PC-9 (cell line): ENCODE measurements at regions not wholly inside any gene's neighbourhood (a gene's known extent, or its start where the extent isn't known, plus 50 kb on each side); places are given as distances from the start of the nearest gene placed in this dataset.

ENCODE experiments used
- BruUV-seq: library from RNA; stranded (reverse); fragments of 400-500 nt; replicated peaks from 2 replicates; lab custom pipeline; 2021; lab: Mats Ljungman, UMichigan
- CTCF ChIA-PET: fragments of 300-600 bp; sonication (Branson Sonifier 250); formaldehyde crosslinking; loops from one replicate; lab custom pipeline; 2022; ENCODE audit warnings: antibody characterized with exemption; lab: Charles Lee
- POLR2A ChIA-PET: fragments of 300-600 bp; sonication (Branson Sonifier 250); formaldehyde crosslinking; loops from one replicate; lab custom pipeline; 2022; ENCODE audit warnings: antibody characterized with exemption; ENCODE audit not compliant: unreplicated experiment; lab: Charles Lee
- DNase-seq, 2 experiments: peaks; one replicate each; pipeline versions ENCODE4 v3.0.0 to v3.0.0-alpha.2; 2015 to 2022; ENCODE audit warnings: mixed read lengths in 1 of 2
- H2AFZ ChIP-seq: fragments of 200-600 bp; sonication (generic); 2 replicates; pipeline ENCODE4 v1.8.1; 2017; ENCODE audit warnings: antibody characterized with exemption
- H3F3A ChIP-seq: fragments of 200-600 bp; sonication (generic); 2 replicates; pipeline ENCODE4 v1.8.1; 2017; ENCODE audit warnings: antibody characterized with exemption, mild to moderate bottlenecking, low read depth; ENCODE audit not compliant: insufficient read depth
- H3K27ac ChIP-seq: fragments of 200-600 bp; sonication (generic); 2 replicates; pipeline ENCODE4 v1.6.1; 2016; ENCODE audit warnings: mixed run types
- H3K27me3 ChIP-seq: fragments of 200-600 bp; sonication (generic); 2 replicates; pipeline ENCODE4 v1.6.1; 2016; ENCODE audit warnings: low read depth, mixed run types; ENCODE audit not compliant: insufficient read depth
- H3K36me3 ChIP-seq: fragments of 200-600 bp; sonication (generic); 2 replicates; pipeline ENCODE4 v1.6.1; 2016; ENCODE audit warnings: low read depth, mixed run types
- H3K4me1 ChIP-seq: fragments of 200-600 bp; sonication (generic); replicated peaks from 2 replicates; pipeline ENCODE4 v1.6.1; 2016; ENCODE audit warnings: mixed run types; ENCODE audit not compliant: insufficient read depth
- H3K4me2 ChIP-seq: fragments of 200-600 bp; sonication (generic); 2 replicates; pipeline ENCODE4 v1.6.1; 2017; ENCODE audit warnings: mixed run types
- H3K4me3 ChIP-seq: fragments of 200-600 bp; sonication (generic); 2 replicates; pipeline ENCODE4 v1.6.1; 2016; ENCODE audit warnings: mixed run types
- H3K79me2 ChIP-seq: fragments of 200-600 bp; sonication (generic); 2 replicates; pipeline ENCODE4 v1.6.1; 2017; ENCODE audit warnings: low read depth, mixed run types
- H3K9me2 ChIP-seq: fragments of 200-600 bp; sonication (generic); 2 replicates; pipeline ENCODE4 v1.8.1; 2017; ENCODE audit warnings: mild to moderate bottlenecking; ENCODE audit not compliant: insufficient read depth
- H3K9me3 ChIP-seq: fragments of 200-600 bp; sonication (generic); 2 replicates; pipeline ENCODE4 v1.8.1; 2016; ENCODE audit warnings: low read depth; ENCODE audit not compliant: insufficient read depth
- H4K20me1 ChIP-seq: fragments of 200-600 bp; sonication (generic); 2 replicates; pipeline ENCODE4 v1.8.1; 2017; ENCODE audit not compliant: insufficient read depth
- EZH2 ChIP-seq: fragments of 200-600 bp; sonication (generic); IDR thresholded peaks from 2 replicates; pipeline ENCODE4 v1.8.0; 2017; ENCODE audit warnings: antibody characterized with exemption, low read depth
- intact Hi-C: fragments of 100-400 bp; cut with micrococcal nuclease; formaldehyde crosslinking; loops from one replicate; pipeline ENCODE4 v1.10.0; 2022; ENCODE audit not compliant: unreplicated experiment
- TF ChIP-seq, protein P1 (sequence below): fragments of 200-600 bp; sonication (generic); conservative IDR thresholded peaks from 2 replicates; pipeline ENCODE4 v1.6.1; 2017; ENCODE audit warnings: mixed run types, antibody characterized with exemption, mild to moderate bottlenecking, moderate library complexity

GRCh38 chr2:134014196-134014960 is 239.5 kb upstream of the MGAT5 start:
- no peak for DNase-seq
- ChIA-PET CTCF (no interaction called here), POLR2A (no interaction called here)
- Histone ChIP-seq H2AFZ (no peak overlapping the region), H3K4me2 (no peak overlapping the region), H3K9me2 (no peaks in the 10 kb centered on the region), H3F3A (no peaks in the 10 kb centered on the region), H3K4me3 (no peak overlapping the region), H3K4me1 (no peaks in the 10 kb centered on the region), H4K20me1 (no peaks in the 10 kb centered on the region), H3K27ac (no peak overlapping the region), H3K27me3 (peaks cover 56% of the 10 kb centered on the region), H3K9me3 (no peaks in the 10 kb centered on the region), H3K79me2 (no peaks in the 10 kb centered on the region), H3K36me3 (no peaks in the 10 kb centered on the region)
- no TSS peak for BruUV-seq
- TF ChIP-seq, protein P1, sequence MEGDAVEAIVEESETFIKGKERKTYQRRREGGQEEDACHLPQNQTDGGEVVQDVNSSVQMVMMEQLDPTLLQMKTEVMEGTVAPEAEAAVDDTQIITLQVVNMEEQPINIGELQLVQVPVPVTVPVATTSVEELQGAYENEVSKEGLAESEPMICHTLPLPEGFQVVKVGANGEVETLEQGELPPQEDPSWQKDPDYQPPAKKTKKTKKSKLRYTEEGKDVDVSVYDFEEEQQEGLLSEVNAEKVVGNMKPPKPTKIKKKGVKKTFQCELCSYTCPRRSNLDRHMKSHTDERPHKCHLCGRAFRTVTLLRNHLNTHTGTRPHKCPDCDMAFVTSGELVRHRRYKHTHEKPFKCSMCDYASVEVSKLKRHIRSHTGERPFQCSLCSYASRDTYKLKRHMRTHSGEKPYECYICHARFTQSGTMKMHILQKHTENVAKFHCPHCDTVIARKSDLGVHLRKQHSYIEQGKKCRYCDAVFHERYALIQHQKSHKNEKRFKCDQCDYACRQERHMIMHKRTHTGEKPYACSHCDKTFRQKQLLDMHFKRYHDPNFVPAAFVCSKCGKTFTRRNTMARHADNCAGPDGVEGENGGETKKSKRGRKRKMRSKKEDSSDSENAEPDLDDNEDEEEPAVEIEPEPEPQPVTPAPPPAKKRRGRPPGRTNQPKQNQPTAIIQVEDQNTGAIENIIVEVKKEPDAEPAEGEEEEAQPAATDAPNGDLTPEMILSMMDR, result no peak
- TF ChIP-seq EZH2, result no peak
- intact Hi-C loops, result no loop called here

DNA sequence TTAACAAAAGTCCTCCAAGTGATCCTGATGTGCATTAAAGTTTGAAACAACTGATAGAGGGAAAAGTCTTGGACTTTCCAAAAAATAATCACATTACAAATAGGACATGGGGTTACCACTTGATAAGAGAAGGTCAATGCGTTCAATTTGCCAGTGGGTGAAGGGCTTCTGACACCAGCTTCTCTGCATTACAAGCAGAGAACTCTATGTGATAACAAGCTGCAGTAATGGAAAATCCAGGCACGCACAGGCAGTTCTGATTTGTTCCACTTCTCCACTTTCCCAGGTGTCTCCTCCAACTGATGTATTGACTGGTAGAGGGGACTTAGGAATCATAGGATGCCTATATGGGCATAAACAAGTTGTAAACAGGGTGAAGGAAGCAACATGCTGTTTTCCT is 234.0 kb upstream of the MGAT5 start:
- DNase-seq, result no peak
- H3K79me2 ChIP-seq, result no peaks in the 10 kb centered on the region
- no peaks in the 10 kb centered on the region for H3K9me3 ChIP-seq
- H3K36me3 ChIP-seq, result no peaks in the 10 kb centered on the region
- ChIA-PET CTCF (no interaction called here), POLR2A (no interaction called here)
- no peak overlapping the region for H3K4me3 ChIP-seq
- peaks cover 73% of the 10 kb centered on the region for H3K27me3 ChIP-seq
- no TSS peak for BruUV-seq
- no peaks in the 10 kb centered on the region for H3F3A ChIP-seq
- H3K9me2 ChIP-seq, result no peaks in the 10 kb centered on the region
- H2AFZ ChIP-seq, result no peak overlapping the region
- H3K4me2 ChIP-seq, result no peak overlapping the region
- H3K4me1 ChIP-seq, result no peaks in the 10 kb centered on the region
- no peak overlapping the region for H3K27ac ChIP-seq
- intact Hi-C loops, result no loop called here
- no peaks in the 10 kb centered on the region for H4K20me1 ChIP-seq
- no peak for TF ChIP-seq EZH2
- TF ChIP-seq, protein P1, result no peak

GRCh38 chr2:134020608-134021007 is 233.3 kb upstream of the MGAT5 start:
- intact Hi-C loops, result no loop called here
- ChIA-PET CTCF (no interaction called here), POLR2A (no interaction called here)
- Histone ChIP-seq H3K4me1 (no peaks in the 10 kb centered on the region), H3K4me2 (no peak overlapping the region), H2AFZ (no peak overlapping the region), H3K36me3 (no peaks in the 10 kb centered on the region), H3K9me2 (no peaks in the 10 kb centered on the region), H3K4me3 (no peak overlapping the region), H3K9me3 (no peaks in the 10 kb centered on the region), H3K27ac (no peak overlapping the region), H3K79me2 (no peaks in the 10 kb centered on the region), H3F3A (no peaks in the 10 kb centered on the region), H4K20me1 (no peaks in the 10 kb centered on the region), H3K27me3 (peaks cover 73% of the 10 kb centered on the region)
- BruUV-seq, result no TSS peak
- TF ChIP-seq, protein P1, result no peak
- no peak for TF ChIP-seq EZH2
- no peak for DNase-seq
